Endothelial cell of umbilical vein (primary cell): ENCODE measurements at regions not wholly inside any gene's neighbourhood (a gene's known extent, or its start where the extent isn't known, plus 50 kb on each side); places are given as distances from the start of the nearest gene placed in this dataset.

Experiments
- BruUV-seq: library from RNA; stranded (reverse); fragments of 400-500 nt; replicated peaks from 2 replicates; lab custom pipeline; 2021; lab: Mats Ljungman, UMichigan
- CTCF ChIA-PET: fragments of 300-600, 350-600 bp; sonication (Branson Sonifier 250); formaldehyde crosslinking; loops from one replicate; lab custom pipeline; 2021; ENCODE audit warnings: antibody characterized with exemption, inconsistent platforms; lab: Charles Lee
- POLR2A ChIA-PET: fragments of 300-600, 350-600 bp; sonication (Branson Sonifier 250); formaldehyde crosslinking; loops from one replicate; lab custom pipeline; 2021; ENCODE audit warnings: antibody characterized with exemption, inconsistent platforms; lab: Charles Lee
- DNase-seq: peaks from one replicate; pipeline ENCODE4 v3.0.0-alpha.2; 2011; ENCODE audit warnings: low read depth, low spot score
- FAIRE-seq: peaks from 2 replicates; lab custom pipeline; 2011; peaks lifted over from hg19 to GRCh38; lab: Jason Lieb, UNC
- H2AFZ ChIP-seq: 2 replicates; pipeline ENCODE4 v1.6.0; 2012; ENCODE audit warnings: low read depth, low read length, control low read depth, inconsistent platforms
- H3K27ac ChIP-seq: 2 replicates; pipeline ENCODE4 v1.5.1; 2011; ENCODE audit warnings: low read depth, mild to moderate bottlenecking, control low read depth, low read length, moderate library complexity; ENCODE audit not compliant: insufficient read depth
- H3K27me3 ChIP-seq, 2 experiments: 2 replicates each; pipeline versions ENCODE4 v1.6.0 to v1.6.1; 2011; ENCODE audit warnings: low read length in 2 of 2, mixed read lengths in 1 of 2; ENCODE audit not compliant: control insufficient read depth in 2 of 2, insufficient read depth in 2 of 2
- H3K36me3 ChIP-seq, 2 experiments: 2 replicates in 1 of 2; 3 replicates in 1 of 2; pipeline ENCODE4 v1.5.1; 2011; ENCODE audit warnings: low read length in 2 of 2, mild to moderate bottlenecking in 1 of 2, moderate library complexity in 1 of 2; ENCODE audit not compliant: control insufficient read depth in 2 of 2, insufficient read depth in 2 of 2; ENCODE audit errors: extremely low read depth in 1 of 2
- H3K4me1 ChIP-seq: 3 replicates; pipeline ENCODE4 v1.5.1; 2011; ENCODE audit warnings: mild to moderate bottlenecking, low read length; ENCODE audit not compliant: control insufficient read depth, insufficient read depth; ENCODE audit errors: extremely low read depth
- H3K4me2 ChIP-seq: 2 replicates; pipeline ENCODE4 v1.6.1; 2011; ENCODE audit warnings: low read length, control low read depth, mixed read lengths; ENCODE audit not compliant: insufficient read depth
- H3K4me3 ChIP-seq, 3 experiments: fragments of 200-600 bp in 1 of 3; sonication (generic), shearing (Covaris generic) in 1 of 3; replicated peaks in 1 of 3; 2 replicates each; pipeline ENCODE4 v1.5.1; 2011 to 2016; ENCODE audit warnings: control low read depth in 3 of 3, low read length in 3 of 3, mild to moderate bottlenecking in 2 of 3, inconsistent platforms in 1 of 3, low read depth in 1 of 3, moderate library complexity in 1 of 3; ENCODE audit not compliant: insufficient read depth in 1 of 3
- H3K79me2 ChIP-seq: 2 replicates; pipeline ENCODE4 v1.6.0; 2012; ENCODE audit warnings: low read length, inconsistent platforms; ENCODE audit not compliant: control insufficient read depth, insufficient read depth
- H3K9ac ChIP-seq: replicated peaks from 2 replicates; pipeline ENCODE3; 2011; ENCODE audit warnings: low read length, control low read depth; ENCODE audit not compliant: insufficient read depth; ENCODE audit errors: extremely low read depth
- H3K9me1 ChIP-seq: replicated peaks from 3 replicates; pipeline ENCODE4 v1.6.0; 2011; ENCODE audit warnings: mild to moderate bottlenecking, low read length; ENCODE audit not compliant: control insufficient read depth, insufficient read depth; ENCODE audit errors: extremely low read depth
- H3K9me3 ChIP-seq: replicated peaks from 2 replicates; pipeline ENCODE4 v1.5.1; 2012; ENCODE audit warnings: low read length, inconsistent platforms; ENCODE audit not compliant: control insufficient read depth, insufficient read depth
- H4K20me1 ChIP-seq: replicated peaks from 2 replicates; pipeline ENCODE3; 2011; ENCODE audit warnings: mild to moderate bottlenecking, low read length; ENCODE audit not compliant: control insufficient read depth, insufficient read depth; ENCODE audit errors: extremely low read depth
- CTCF ChIP-seq, 2 donors: IDR thresholded peaks; 1 replicate in 1 of 2; 2 replicates in 1 of 2; pipeline ENCODE4 v1.5.1; 2011; ENCODE audit warnings: low read length in 2 of 2, mild to moderate bottlenecking in 2 of 2, moderate library complexity in 2 of 2, control low read depth in 1 of 2, inconsistent platforms in 1 of 2, low read depth in 1 of 2; ENCODE audit not compliant: insufficient read depth in 1 of 2; ENCODE audit errors: extremely low read depth in 1 of 2
- EZH2 ChIP-seq: IDR thresholded peaks from 2 replicates; pipeline ENCODE4 v1.6.1; 2012; ENCODE audit warnings: borderline replicate concordance, low read depth, mild to moderate bottlenecking, moderate library complexity, low read length, inconsistent platforms; ENCODE audit not compliant: severe bottlenecking
- FOS ChIP-seq: IDR thresholded peaks from 2 replicates; pipeline ENCODE4 v1.6.1; 2011; ENCODE audit warnings: mild to moderate bottlenecking, low read length, moderate library complexity, borderline replicate concordance; ENCODE audit not compliant: insufficient read depth
- GATA2 ChIP-seq: IDR thresholded peaks from 2 replicates; pipeline ENCODE4 v1.7.0; 2011; ENCODE audit warnings: low read depth, mild to moderate bottlenecking, moderate library complexity, mixed read lengths, low read length; ENCODE audit not compliant: insufficient read length, insufficient read depth
- JUN ChIP-seq: IDR thresholded peaks from 2 replicates; pipeline ENCODE4 v1.6.1; 2011; ENCODE audit warnings: borderline replicate concordance, low read depth; ENCODE audit not compliant: insufficient read length, insufficient read depth
- MAX ChIP-seq: IDR thresholded peaks from 2 replicates; pipeline ENCODE4 v1.6.1; 2011; ENCODE audit not compliant: insufficient read depth, insufficient read length
- MYC ChIP-seq: IDR thresholded peaks from one replicate; pipeline ENCODE4 v1.6.1; 2011; ENCODE audit warnings: mild to moderate bottlenecking, low read depth, low read length
- POLR2A ChIP-seq: IDR thresholded peaks from 2 replicates; pipeline ENCODE4 v1.6.1; 2012; ENCODE audit warnings: low read depth, mild to moderate bottlenecking, control low read depth, low read length
- POLR2AphosphoS5 ChIP-seq: IDR thresholded peaks from 2 replicates; pipeline ENCODE4 v1.6.1; 2012; ENCODE audit warnings: low read depth, mild to moderate bottlenecking, control low read depth, low read length, moderate library complexity; ENCODE audit not compliant: insufficient read depth
- dilution Hi-C: fragments of 300-500 bp; cut with MboI; formaldehyde crosslinking; loops from one replicate; pipeline ENCODE4 v1.15.0; 2019; ENCODE audit warnings: low sequenced_read_pairs; ENCODE audit not compliant: extremely low pct_ligation_motif_present
- intact Hi-C: fragments of 100-400 bp; cut with micrococcal nuclease; formaldehyde crosslinking; loops from one replicate; pipeline ENCODE4 v1.10.0; 2022

GRCh38 chr18:10370716-10371115, 83.7 kb upstream of the APCDD1 start:
- ChIA-PET POLR2A (no interaction called here), CTCF (interaction anchor here (0.9 kb wide), 1 partner anchor 149 kb away, joined by 3 read pairs; no protein-coding TSS in a partner anchor)
- no peaks in the 10 kb centered on the region for H3K9me1 ChIP-seq
- BruUV-seq = no TSS peak
- H3K4me3 ChIP-seq = no peak overlapping the region
- no peaks in the 10 kb centered on the region for H4K20me1 ChIP-seq
- intact Hi-C loops (no loop called here), dilution Hi-C loops (no loop called here)
- no peak overlapping the region for H3K4me2 ChIP-seq
- no peak overlapping the region for H2AFZ ChIP-seq
- FAIRE-seq = no peak
- H3K27me3 ChIP-seq = peaks cover 0 to 2% of the 10 kb centered on the region in 2 experiments
- DNase-seq = no peak
- TF ChIP-seq FOS = no peak
- TF ChIP-seq JUN = no peak
- no peak for TF ChIP-seq GATA2
- TF ChIP-seq MYC = no peak
- TF ChIP-seq EZH2 = no peak
- no peak for TF ChIP-seq POLR2A
- no peak for TF ChIP-seq CTCF (IDR thresholded peaks at IDR 0.05; ENCODE audit: extremely low read depth in 1 of 2, insufficient read depth in 1 of 2, low read depth in 1 of 2, low read length in 2 of 2)
- TF ChIP-seq MAX = no peak
- TF ChIP-seq POLR2AphosphoS5 = no peak
- H3K4me1 ChIP-seq = no peaks in the 10 kb centered on the region
- no peaks in the 10 kb centered on the region for H3K79me2 ChIP-seq
- no peak overlapping the region for H3K27ac ChIP-seq
- no peaks in the 10 kb centered on the region for H3K9me3 ChIP-seq
- H3K9ac ChIP-seq = no peak overlapping the region
- H3K36me3 ChIP-seq = no peaks in the 10 kb centered on the region
